T-cell (primary cell): ENCODE measurements at regions not wholly inside any gene's neighbourhood (a gene's known extent, or its start where the extent isn't known, plus 50 kb on each side); places are given as distances from the start of the nearest gene placed in this dataset.
A peak's percentile ranks its signal among the peaks of the same experiment; 100 is the strongest.

ENCODE experiments used
- ATAC-seq, 4 experiments: fragments of 200-7000 bp in 3 of 4; fragments of 150-1000 bp in 1 of 4; cut with Tn5 transposase; replicated peaks in 1 of 4; 1 replicate in 3 of 4; 2 replicates in 1 of 4; pipeline ENCODE4 v1.10.0; 2021; ENCODE audit warnings: moderate library complexity in 3 of 4, mild to moderate bottlenecking in 2 of 4, moderate number of reproducible peaks in 1 of 4
- CTCF ChIA-PET, 2 donors: fragments of 300-600 bp; sonication (Branson Sonifier 250); formaldehyde crosslinking; loops; one replicate each; lab custom pipeline; 2022; ENCODE audit warnings: antibody characterized with exemption in 2 of 2; lab: Charles Lee
- POLR2A ChIA-PET, 2 donors: fragments of 300-600 bp; sonication (Branson Sonifier 250); formaldehyde crosslinking; loops; one replicate each; lab custom pipeline; 2022; ENCODE audit warnings: antibody characterized with exemption in 2 of 2; lab: Charles Lee
- DNase-seq, 35 experiments: peaks; one replicate each; pipeline versions ENCODE4 v3.0.0 to v3.0.0-alpha.2; 2013 to 2023
- H3K27ac ChIP-seq: one replicate; pipeline ENCODE4 v1.5.1; 2013; ENCODE audit warnings: low read length
- H3K27me3 ChIP-seq, 2 experiments: replicated peaks in 1 of 2; 1 replicate in 1 of 2; 2 replicates in 1 of 2; pipeline versions ENCODE4 v1.6.1 to v1.7.0; 2013; ENCODE audit warnings: low read length in 1 of 2, mixed read lengths in 1 of 2; ENCODE audit not compliant: control insufficient read depth in 2 of 2, insufficient read depth in 2 of 2; ENCODE audit errors: extremely low read depth in 1 of 2
- H3K36me3 ChIP-seq, 2 donors: 1 replicate in 1 of 2; 2 replicates in 1 of 2; pipeline versions ENCODE4 v1.6.1 to v1.7.0; 2013; ENCODE audit warnings: low read length in 1 of 2; ENCODE audit not compliant: control insufficient read depth in 2 of 2, insufficient read depth in 1 of 2; ENCODE audit errors: extremely low read depth in 1 of 2
- H3K4me1 ChIP-seq, 2 experiments: 1 replicate in 1 of 2; 2 replicates in 1 of 2; pipeline versions ENCODE4 v1.6.1 to v1.7.0; 2013; ENCODE audit warnings: low read length in 2 of 2, mixed read lengths in 1 of 2; ENCODE audit not compliant: insufficient read depth in 2 of 2, control insufficient read depth in 1 of 2; ENCODE audit errors: extremely low read depth in 1 of 2
- H3K4me3 ChIP-seq, 2 donors: 1 replicate in 1 of 2; 2 replicates in 1 of 2; pipeline versions ENCODE4 v1.5.1 to v1.7.0; 2013; ENCODE audit warnings: mild to moderate bottlenecking in 2 of 2, low read length in 1 of 2, moderate library complexity in 1 of 2; ENCODE audit not compliant: control insufficient read depth in 1 of 2; ENCODE audit errors: extremely low read depth in 1 of 2
- H3K9me3 ChIP-seq: 2 replicates; pipeline ENCODE4 v1.7.0; 2013
- H3K27ac Mint-ChIP-seq, 2 donors: one replicate each; pipeline ENCODE4 v1.8.0; 2020 to 2021; ENCODE audit warnings: mild to moderate bottlenecking in 2 of 2, mixed read lengths in 2 of 2
- H3K27me3 Mint-ChIP-seq, 2 donors: one replicate each; pipeline ENCODE4 v1.8.0; 2021 to 2022; ENCODE audit warnings: mixed read lengths in 2 of 2
- H3K36me3 Mint-ChIP-seq: one replicate; pipeline ENCODE4 v1.8.0; 2021; ENCODE audit warnings: mixed read lengths
- H3K4me1 Mint-ChIP-seq, 3 donors: one replicate each; pipeline ENCODE4 v1.8.0; 2020 to 2022; ENCODE audit warnings: mixed read lengths in 3 of 3, mild to moderate bottlenecking in 1 of 3
- H3K4me3 Mint-ChIP-seq, 3 donors: one replicate each; pipeline ENCODE4 v1.8.0; 2020 to 2022; ENCODE audit warnings: mild to moderate bottlenecking in 3 of 3, mixed read lengths in 3 of 3, moderate library complexity in 3 of 3
- H3K9me3 Mint-ChIP-seq, 3 donors: one replicate each; pipeline ENCODE4 v1.8.0; 2020 to 2022; ENCODE audit warnings: mixed read lengths in 3 of 3
- WGBS: methylation state at CpG from one replicate; pipeline ENCODE4 v1.1.5; 2013; ENCODE audit warnings: missing lambda C conversion rate; ENCODE audit not compliant: insufficient coverage; 5-methylcytosine and 5-hydroxymethylcytosine counted together

GRCh38 chr7:50208378-50208982 lies 96.0 kb upstream of the IKZF1 start:
- Mint-ChIP-seq H3K9me3 (no peaks in the 10 kb centered on the region), H3K27ac (peak overlapping the region; percentile 88 to 95), H3K36me3 (no peaks in the 10 kb centered on the region), H3K27me3 (no peaks in the 10 kb centered on the region), H3K4me3 (peak overlapping the region in 1 of 3 donors; percentile 84), H3K4me1 (peaks cover 95 to 100% (median 99%) of the 10 kb centered on the region in 3 donors)
- ChIA-PET CTCF (interaction anchor here (0.8 to 3.9 kb wide), 2 partner anchors 57 to 159 kb away, joined by 4 to 49 read pairs; no protein-coding TSS in a partner anchor), POLR2A (interaction anchor here in 1 of 2 donors (0.8 kb wide), 1 partner anchor 11 kb away, joined by 3 read pairs; no protein-coding TSS in a partner anchor)
- Histone ChIP-seq H3K27ac (peak overlapping the region; percentile 9), H3K9me3 (no peaks in the 10 kb centered on the region), H3K27me3 (no peaks in the 10 kb centered on the region), H3K4me1 (peaks cover 69 to 84% of the 10 kb centered on the region in 2 experiments), H3K36me3 (no peaks in the 10 kb centered on the region), H3K4me3 (no peak overlapping the region)
- ATAC-seq (no peak), DNase-seq (no peak)
- 48% methylated on average over 3 of the region's 5 CpGs for WGBS

- H3K36me3 Mint-ChIP-seq = no peaks in the 10 kb centered on the region
- peak overlapping the region; percentile 68 for H3K27ac ChIP-seq
- H3K27ac Mint-ChIP-seq = peak overlapping the region; percentile 88 to 95
- no peaks in the 10 kb centered on the region for H3K9me3 ChIP-seq
- H3K4me1 ChIP-seq = peaks cover 64 to 77% of the 10 kb centered on the region in 2 experiments
- 90% methylated on average over 13 of the region's 14 CpGs for WGBS
- H3K27me3 ChIP-seq = no peaks in the 10 kb centered on the region
- H3K9me3 Mint-ChIP-seq = no peaks in the 10 kb centered on the region
- no peak overlapping the region for H3K4me3 ChIP-seq
- ATAC-seq (no peak), DNase-seq (no peak)
- POLR2A ChIA-PET = interaction anchor here in 1 of 2 donors (0.8 kb wide), 1 partner anchor 10 kb away, joined by 3 read pairs; no protein-coding TSS in a partner anchor
- peaks cover 87 to 95% (median 95%) of the 10 kb centered on the region in 3 donors for H3K4me1 Mint-ChIP-seq
- H3K36me3 ChIP-seq = no peaks in the 10 kb centered on the region
- CTCF ChIA-PET = interaction anchor here (1.0 to 3.9 kb wide), 10 partner anchors 18 to 164 kb away, joined by 3 to 103 read pairs (median 11); no protein-coding TSS in a partner anchor
- no peaks in the 10 kb centered on the region for H3K27me3 Mint-ChIP-seq
- peak overlapping the region in 1 of 3 donors; percentile 84 for H3K4me3 Mint-ChIP-seq
Observed at GRCh38 chr7:50207686-50208255, 96.7 kb upstream of the IKZF1 start.

- Histone ChIP-seq H3K27me3 (no peaks in the 10 kb centered on the region), H3K4me3 (no peak overlapping the region), H3K27ac (peak overlapping the region; percentile 68), H3K9me3 (no peaks in the 10 kb centered on the region), H3K36me3 (no peaks in the 10 kb centered on the region), H3K4me1 (peaks cover 59 to 71% of the 10 kb centered on the region in 2 experiments)
- ChIA-PET CTCF (interaction anchor here (0.6 to 3.9 kb wide), 18 partner anchors 10 to 1682 kb away, joined by 3 to 103 read pairs (median 6); no protein-coding TSS in a partner anchor), POLR2A (no interaction called here)
- H3K4me3 Mint-ChIP-seq = peak overlapping the region in 1 of 3 donors; percentile 84
- H3K4me1 Mint-ChIP-seq = peaks cover 82 to 90% (median 89%) of the 10 kb centered on the region in 3 donors
- H3K27ac Mint-ChIP-seq = peak overlapping the region; percentile 88 to 95
- no peaks in the 10 kb centered on the region for H3K9me3 Mint-ChIP-seq
- DNase-seq (no peak), ATAC-seq (no peak)
- no peaks in the 10 kb centered on the region for H3K36me3 Mint-ChIP-seq
- 96% methylated on average over 11 of the region's 11 CpGs for WGBS
- no peaks in the 10 kb centered on the region for H3K27me3 Mint-ChIP-seq
Observed at GRCh38 chr7:50207251-50207564, 97.3 kb upstream of the IKZF1 start.

GRCh38 chr7:50206453-50207250 lies 97.9 kb upstream of the IKZF1 start:
- Mint-ChIP-seq H3K4me1 (peaks cover 76 to 84% (median 83%) of the 10 kb centered on the region in 3 donors), H3K4me3 (peak overlapping the region; percentile 45 to 84 (median 62)), H3K36me3 (no peaks in the 10 kb centered on the region), H3K27me3 (no peaks in the 10 kb centered on the region), H3K9me3 (no peaks in the 10 kb centered on the region), H3K27ac (peak overlapping the region; percentile 88 to 95)
- H3K4me3 ChIP-seq = no peak overlapping the region
- H3K36me3 ChIP-seq = no peaks in the 10 kb centered on the region
- no peaks in the 10 kb centered on the region for H3K9me3 ChIP-seq
- 39% methylated on average over 18 of the region's 21 CpGs for WGBS
- ChIA-PET POLR2A (interaction anchor here (0.6 to 1.1 kb wide), 2 partner anchors 40 to 105 kb away, joined by 9 read pairs; no protein-coding TSS in a partner anchor), CTCF (interaction anchor here (0.6 to 3.9 kb wide), 35 partner anchors 10 to 1683 kb away, joined by 3 to 103 read pairs (median 6); no protein-coding TSS in a partner anchor)
- peak overlapping the region; percentile 68 for H3K27ac ChIP-seq
- H3K4me1 ChIP-seq = peaks cover 55 to 66% of the 10 kb centered on the region in 2 experiments
- ATAC-seq (peak; percentile 75 to 85 (median 80)), DNase-seq (peak; percentile 35 to 80 (median 63))
- no peaks in the 10 kb centered on the region for H3K27me3 ChIP-seq

GRCh38 chr7:50205011-50205410 lies 99.5 kb upstream of the IKZF1 start:
- no peaks in the 10 kb centered on the region for H3K27me3 ChIP-seq
- H3K36me3 ChIP-seq = no peaks in the 10 kb centered on the region
- no peaks in the 10 kb centered on the region for H3K9me3 ChIP-seq
- peak overlapping the region in 1 of 2 donors; percentile 30 for H3K4me3 ChIP-seq
- Mint-ChIP-seq H3K27ac (peak overlapping the region; percentile 91 to 95), H3K4me1 (peaks cover 60 to 68% (median 67%) of the 10 kb centered on the region in 3 donors), H3K9me3 (no peaks in the 10 kb centered on the region), H3K4me3 (peak overlapping the region in 1 of 3 donors; percentile 84), H3K36me3 (no peaks in the 10 kb centered on the region), H3K27me3 (no peaks in the 10 kb centered on the region)
- ATAC-seq (peak in 1 of 4 experiments; percentile 7), DNase-seq (peak in 1 of 35 experiments; percentile 15)
- ChIA-PET POLR2A (interaction anchor here (0.7 to 1.1 kb wide), 3 partner anchors 134 to 177 kb away, joined by 3 read pairs; no protein-coding TSS in a partner anchor), CTCF (interaction anchor here (0.6 to 3.9 kb wide), 50 partner anchors 30 to 426 kb away, joined by 3 to 103 read pairs (median 5); no protein-coding TSS in a partner anchor)
- WGBS = 59% methylated on average over 4 of the region's 7 CpGs
- H3K27ac ChIP-seq = no peak overlapping the region
- peaks cover 39 to 51% of the 10 kb centered on the region in 2 experiments for H3K4me1 ChIP-seq
